ENCODE measurements at regions not wholly inside any gene's neighbourhood (a gene's known extent, or its start where the extent isn't known, plus 50 kb on each side); places are given as distances from the start of the nearest gene placed in this dataset.
A peak's percentile ranks its signal among the peaks of the same experiment; 100 is the strongest.

DNA sequence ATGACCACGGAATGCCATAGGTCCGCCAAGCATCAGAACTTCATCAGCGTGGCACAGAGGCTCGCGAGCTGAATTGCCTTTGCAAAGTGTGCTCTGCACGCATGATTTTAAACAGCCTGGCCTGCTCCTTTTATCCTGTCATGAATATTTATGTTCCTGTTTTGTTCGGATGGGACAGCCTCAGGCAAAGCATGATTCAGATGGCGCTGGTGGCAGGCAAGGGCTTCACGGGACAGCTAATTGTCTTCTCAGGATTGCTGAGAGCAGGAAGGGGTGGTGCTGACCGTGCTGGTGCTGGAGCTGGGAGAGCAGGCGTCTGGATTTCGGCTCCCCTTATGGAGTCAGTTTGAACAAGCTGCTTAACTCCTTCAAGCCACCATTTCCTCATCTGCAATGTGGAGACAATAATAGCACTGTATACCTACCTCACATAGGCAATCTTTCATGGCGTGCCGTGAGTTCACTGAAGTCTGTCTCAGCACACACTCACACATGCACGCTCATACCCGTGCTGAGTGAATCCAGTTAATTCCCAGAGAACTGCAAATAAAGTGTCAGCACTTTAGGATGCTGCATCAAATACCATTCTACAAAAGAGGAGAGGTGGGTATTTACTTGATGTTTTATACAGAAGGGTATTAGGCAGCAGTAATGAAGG, 79.7 kb upstream of the APCDD1 start:
- Histone ChIP-seq H2BK15ac (ENCODE audit: low read depth, low read length) (peak overlapping the region; percentile 19; the same call in 1 of the 3 replicates), H3K27ac (ENCODE audit: insufficient read depth, low read length) (no peak overlapping the region), H2BK120ac (ENCODE audit: low read depth, low read length) (peak overlapping the region; percentile 69), H3K79me1 (ENCODE audit: low read depth in 1 of 2, low read length in 2 of 2) (no peaks in the 10 kb centered on the region), H3K9me3 (ENCODE audit: control insufficient read depth, insufficient read depth, low read length) (no peaks in the 10 kb centered on the region), H4K91ac (ENCODE audit: insufficient read depth, low read depth, low read length) (peak overlapping the region; percentile 35; the same call in 1 of the 2 replicates), H2BK20ac (ENCODE audit: low read depth, low read length) (no peak overlapping the region; the same call in 1 of the 2 replicates), H3K56ac (ENCODE audit: extremely low read depth, insufficient read depth, low read length) (no peak overlapping the region), H3K9ac (ENCODE audit: low read depth, low read length) (no peak overlapping the region), H4K20me1 (ENCODE audit: insufficient read depth, low read length) (no peaks in the 10 kb centered on the region), H3K4me3 (ENCODE audit: insufficient read depth, low read depth, low read length) (no peak overlapping the region), H3K27me3 (ENCODE audit: control insufficient read depth, insufficient read depth, low read length) (no peaks in the 10 kb centered on the region), H4K5ac (ENCODE audit: low read depth, low read length) (no peak overlapping the region), H3K23ac (ENCODE audit: low read depth, low read length) (no peak overlapping the region), H3K18ac (ENCODE audit: low read depth, low read length) (no peak overlapping the region), H4K8ac (ENCODE audit: low read depth in 2 of 2, low read length in 2 of 2) (no peak overlapping the region; a peak in 1 of 4 replicates), H2AK5ac (ENCODE audit: low read depth, low read length) (peak overlapping the region; percentile 20; the same call in 1 of the 2 replicates), H3K14ac (replicated peaks; ENCODE audit: low read depth, low read length) (0 out of 2 replicates have a peak overlapping the region, but pooled peaks have one; percentile 35), H2BK5ac (ENCODE audit: low read depth, low read length, poor library complexity, severe bottlenecking) (no peak overlapping the region), H2AK9ac (replicated peaks; ENCODE audit: low read depth, low read length, poor library complexity) (no peak overlapping the region), H3K9me1 (ENCODE audit: insufficient read depth, low read length) (peaks cover 26% of the 10 kb centered on the region), H3K4me1 (ENCODE audit: control insufficient read depth, insufficient read depth, low read length) (peaks cover 20% of the 10 kb centered on the region), H3K4me2 (ENCODE audit: low read depth, low read length) (no peak overlapping the region), H2AFZ (replicated peaks; ENCODE audit: low read length, poor library complexity) (no peak overlapping the region), H3K36me3 (ENCODE audit: control insufficient read depth, insufficient read depth, low read length) (no peaks in the 10 kb centered on the region), H3K4ac (ENCODE audit: low read depth, low read length) (peak overlapping the region; percentile 38; the same call in 1 of the 2 replicates)
- in situ Hi-C loops (cut with MboI; ENCODE audit: low sequenced_read_pairs) = no loop called here
- DNase-seq = no peak
- 77% methylated on average over 3 of the region's 16 CpGs; no CpG with 5 or more reads in 1 of the 2 experiments for WGBS, 2 experiments (ENCODE audit: extremely low coverage in 2 of 2, insufficient read length in 1 of 2)
- dilution Hi-C loops (cut with HindIII; ENCODE audit: low sequenced_read_pairs, unreplicated experiment) = no loop called here
- ATAC-seq (ENCODE audit: low read depth) = no peak
- ChIA-PET POLR2A (ENCODE audit: unreplicated experiment) (no interaction called here), CTCF (no interaction called here)
- TF ChIP-seq POLR2A (IDR thresholded peaks at IDR 0.05; ENCODE audit: low read depth, low read length) (no peak), CEBPB (IDR thresholded peaks at IDR 0.05; ENCODE audit: low read depth, low read length) (no peak), RCOR1 (IDR thresholded peaks at IDR 0.05; ENCODE audit: insufficient replicate concordance, low read length) (no peak), RFX5 (IDR thresholded peaks at IDR 0.05; ENCODE audit: low read depth, low read length) (no peak), MAFK (IDR thresholded peaks at IDR 0.05; ENCODE audit: low read depth, low read length) (no peak), MXI1 (IDR thresholded peaks at IDR 0.05; ENCODE audit: borderline replicate concordance, low read depth, low read length) (no peak), NFE2L2 (IDR thresholded peaks at IDR 0.05; ENCODE audit: low read depth, low read length) (no peak), SMC3 (IDR thresholded peaks at IDR 0.05; ENCODE audit: low read depth, low read length) (no peak), BHLHE40 (IDR thresholded peaks at IDR 0.05; ENCODE audit: low read depth, low read length) (no peak), RAD21 (IDR thresholded peaks at IDR 0.05; ENCODE audit: low read length) (no peak)
- TF ChIP-seq, protein P1, sequence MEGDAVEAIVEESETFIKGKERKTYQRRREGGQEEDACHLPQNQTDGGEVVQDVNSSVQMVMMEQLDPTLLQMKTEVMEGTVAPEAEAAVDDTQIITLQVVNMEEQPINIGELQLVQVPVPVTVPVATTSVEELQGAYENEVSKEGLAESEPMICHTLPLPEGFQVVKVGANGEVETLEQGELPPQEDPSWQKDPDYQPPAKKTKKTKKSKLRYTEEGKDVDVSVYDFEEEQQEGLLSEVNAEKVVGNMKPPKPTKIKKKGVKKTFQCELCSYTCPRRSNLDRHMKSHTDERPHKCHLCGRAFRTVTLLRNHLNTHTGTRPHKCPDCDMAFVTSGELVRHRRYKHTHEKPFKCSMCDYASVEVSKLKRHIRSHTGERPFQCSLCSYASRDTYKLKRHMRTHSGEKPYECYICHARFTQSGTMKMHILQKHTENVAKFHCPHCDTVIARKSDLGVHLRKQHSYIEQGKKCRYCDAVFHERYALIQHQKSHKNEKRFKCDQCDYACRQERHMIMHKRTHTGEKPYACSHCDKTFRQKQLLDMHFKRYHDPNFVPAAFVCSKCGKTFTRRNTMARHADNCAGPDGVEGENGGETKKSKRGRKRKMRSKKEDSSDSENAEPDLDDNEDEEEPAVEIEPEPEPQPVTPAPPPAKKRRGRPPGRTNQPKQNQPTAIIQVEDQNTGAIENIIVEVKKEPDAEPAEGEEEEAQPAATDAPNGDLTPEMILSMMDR (conservative IDR thresholded peaks at IDR 0.05; ENCODE audit: low read depth, low read length) = no peak
- TF ChIP-seq, protein P2, sequence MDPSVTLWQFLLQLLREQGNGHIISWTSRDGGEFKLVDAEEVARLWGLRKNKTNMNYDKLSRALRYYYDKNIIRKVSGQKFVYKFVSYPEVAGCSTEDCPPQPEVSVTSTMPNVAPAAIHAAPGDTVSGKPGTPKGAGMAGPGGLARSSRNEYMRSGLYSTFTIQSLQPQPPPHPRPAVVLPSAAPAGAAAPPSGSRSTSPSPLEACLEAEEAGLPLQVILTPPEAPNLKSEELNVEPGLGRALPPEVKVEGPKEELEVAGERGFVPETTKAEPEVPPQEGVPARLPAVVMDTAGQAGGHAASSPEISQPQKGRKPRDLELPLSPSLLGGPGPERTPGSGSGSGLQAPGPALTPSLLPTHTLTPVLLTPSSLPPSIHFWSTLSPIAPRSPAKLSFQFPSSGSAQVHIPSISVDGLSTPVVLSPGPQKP (IDR thresholded peaks at IDR 0.05; ENCODE audit: borderline replicate concordance, low read depth, low read length) = no peak
- no TSS peak for BruUV-seq (replicated peaks)
- intact Hi-C loops (cut with micrococcal nuclease) = loop anchor here (5.0 to 10.0 kb wide), 4 partner anchors 140 to 370 kb away; no protein-coding TSS in a partner anchor

Measured in IMR-90 (cell line).